Osteoblast (primary cell): ENCODE measurements at regions not wholly inside any gene's neighbourhood (a gene's known extent, or its start where the extent isn't known, plus 50 kb on each side); places are given as distances from the start of the nearest gene placed in this dataset.

Experiments used
- DNase-seq: peaks from one replicate; pipeline ENCODE4 v3.0.0; 2011; ENCODE audit warnings: low spot score, mixed read lengths; ENCODE audit not compliant: insufficient read length; ENCODE audit errors: missing footprints
- H2AFZ ChIP-seq: 2 replicates; pipeline ENCODE4 v1.6.0; 2011; ENCODE audit warnings: mild to moderate bottlenecking, low read length
- H3K27ac ChIP-seq: 2 replicates; pipeline ENCODE4 v1.5.1; 2011; ENCODE audit warnings: mild to moderate bottlenecking, low read depth, low read length, moderate library complexity
- H3K27me3 ChIP-seq: 2 replicates; pipeline ENCODE4 v1.6.0; 2012; ENCODE audit warnings: mild to moderate bottlenecking, control low read depth, inconsistent platforms, low read length, moderate library complexity; ENCODE audit not compliant: insufficient read depth
- H3K36me3 ChIP-seq: 2 replicates; pipeline ENCODE4 v1.5.1; 2011; ENCODE audit warnings: mild to moderate bottlenecking, low read length, control low read depth, moderate library complexity; ENCODE audit not compliant: insufficient read depth
- H3K4me1 ChIP-seq: 2 replicates; pipeline ENCODE4 v1.5.1; 2011; ENCODE audit warnings: mild to moderate bottlenecking, low read length, control low read depth, moderate library complexity; ENCODE audit not compliant: insufficient read depth
- H3K4me2 ChIP-seq: 2 replicates; pipeline ENCODE4 v1.6.0; 2011; ENCODE audit warnings: mild to moderate bottlenecking, low read length; ENCODE audit not compliant: insufficient read depth
- H3K4me3 ChIP-seq: fragments of 200-600 bp; sonication (generic); 3 replicates; pipeline ENCODE4 v1.5.1; 2012; ENCODE audit warnings: mild to moderate bottlenecking, low read length, inconsistent platforms; ENCODE audit not compliant: insufficient read depth
- H3K79me2 ChIP-seq: 2 replicates; pipeline ENCODE4 v1.6.0; 2012; ENCODE audit warnings: mild to moderate bottlenecking, low read length, control low read depth, inconsistent platforms; ENCODE audit not compliant: insufficient read depth
- H3K9me3 ChIP-seq: 2 replicates; pipeline ENCODE4 v1.5.1; 2011; ENCODE audit warnings: low read depth, low read length, control low read depth
- H4K20me1 ChIP-seq: 2 replicates; pipeline ENCODE4 v1.6.0; 2012; ENCODE audit warnings: mild to moderate bottlenecking, low read length, control low read depth; ENCODE audit not compliant: insufficient read depth
- CTCF ChIP-seq: IDR thresholded peaks from 2 replicates; pipeline ENCODE4 v1.5.1; 2011; ENCODE audit warnings: mild to moderate bottlenecking, low read depth, low read length, moderate library complexity; ENCODE audit errors: extremely low read depth

- no peaks in the 10 kb centered on the region for H3K36me3 ChIP-seq
- H3K27ac ChIP-seq, result no peak overlapping the region
- no peak for DNase-seq
- no peaks in the 10 kb centered on the region for H3K27me3 ChIP-seq
- peaks cover 4% of the 10 kb centered on the region for H3K4me1 ChIP-seq
- H3K9me3 ChIP-seq, result no peaks in the 10 kb centered on the region
- no peaks in the 10 kb centered on the region for H4K20me1 ChIP-seq
- no peak overlapping the region for H3K4me2 ChIP-seq
- no peak for TF ChIP-seq CTCF
- peak overlapping the region; percentile 51 for H2AFZ ChIP-seq
- H3K4me3 ChIP-seq, result no peak overlapping the region
- H3K79me2 ChIP-seq, result no peaks in the 10 kb centered on the region
These were observed 252.6 kb upstream of the MAD2L1 start for GRCh38 chr4:120319046-120319767.

GRCh38 chr4:120318196-120318846, 251.7 kb upstream of the MAD2L1 start:
- no peak overlapping the region for H3K4me3 ChIP-seq
- H3K4me2 ChIP-seq, result no peak overlapping the region
- no peak overlapping the region for H3K27ac ChIP-seq
- no peaks in the 10 kb centered on the region for H3K27me3 ChIP-seq
- TF ChIP-seq CTCF, result no peak
- no peaks in the 10 kb centered on the region for H3K79me2 ChIP-seq
- peaks cover 4% of the 10 kb centered on the region for H3K4me1 ChIP-seq
- no peaks in the 10 kb centered on the region for H3K36me3 ChIP-seq
- DNase-seq, result no peak
- H3K9me3 ChIP-seq, result no peaks in the 10 kb centered on the region
- H4K20me1 ChIP-seq, result no peaks in the 10 kb centered on the region
- no peak overlapping the region for H2AFZ ChIP-seq

- Histone ChIP-seq H3K4me2 (no peak overlapping the region), H3K27me3 (no peaks in the 10 kb centered on the region)
- no peak for DNase-seq
These were observed 251.1 kb upstream of the MAD2L1 start for GRCh38 chr4:120317713-120318112.

More at GRCh38 chr4:120317713-120318112, 251.1 kb upstream of the MAD2L1 start:
- Histone ChIP-seq H3K79me2 (no peaks in the 10 kb centered on the region), H3K9me3 (no peaks in the 10 kb centered on the region), H4K20me1 (no peaks in the 10 kb centered on the region), H3K27ac (no peak overlapping the region), H3K4me1 (peaks cover 4% of the 10 kb centered on the region), H3K4me3 (no peak overlapping the region), H2AFZ (no peak overlapping the region), H3K36me3 (no peaks in the 10 kb centered on the region)
- no peak for TF ChIP-seq CTCF
